HepG2 (cell line): ENCODE measurements at regions not wholly inside any gene's neighbourhood (a gene's known extent, or its start where the extent isn't known, plus 50 kb on each side); places are given as distances from the start of the nearest gene placed in this dataset.

Experiments used
- ATAC-seq: fragments of 200-7000 bp; cut with Tn5 transposase; 3 replicates; pipeline ENCODE4 v1.9.1; 2020; ENCODE audit warnings: mild to moderate bottlenecking, moderate library complexity
- BruUV-seq: library from RNA; stranded (reverse); fragments of 400-500 nt; replicated peaks from 2 replicates; lab custom pipeline; 2021; lab: Mats Ljungman, UMichigan
- CTCF ChIA-PET: fragments of 300-600 bp; formaldehyde crosslinking; extraction: SDS; loops from one replicate; lab custom pipeline; 2021; ENCODE audit warnings: low total read pairs, inconsistent platforms, low intra/inter-chr PET ratio; lab: Yijun Ruan, JAX
- POLR2A ChIA-PET: fragments of 350-600 bp; sonication (Branson Sonifier 250); formaldehyde crosslinking; loops from one replicate; lab custom pipeline; 2020; ENCODE audit warnings: antibody characterized with exemption, inconsistent platforms; lab: Yijun Ruan, JAX
- DNase-seq: peaks from one replicate; pipeline ENCODE4 v3.0.0-alpha.2; 2015; ENCODE audit warnings: low spot score
- FAIRE-seq: peaks from 3 replicates; lab custom pipeline; 2011; peaks lifted over from hg19 to GRCh38; lab: Jason Lieb, UNC
- H2AFZ ChIP-seq: one replicate; pipeline ENCODE4 v1.6.1; 2011; ENCODE audit warnings: low read length, inconsistent platforms
- H3K27ac ChIP-seq: fragments of 300-600 bp; 3 replicates; pipeline ENCODE4 v1.8.0; 2011; ENCODE audit warnings: mixed run types, mild to moderate bottlenecking, mixed read lengths, low read length, inconsistent platforms; ENCODE audit not compliant: insufficient read depth; ENCODE audit errors: extremely low read length
- H3K27me3 ChIP-seq, 2 experiments: fragments of 200-600 bp in 1 of 2; 2 replicates in 1 of 2; 3 replicates in 1 of 2; pipeline versions ENCODE4 v1.6.0 to v1.8.0; 2011; ENCODE audit warnings: low read length in 2 of 2, mild to moderate bottlenecking in 2 of 2, moderate library complexity in 2 of 2, inconsistent platforms in 1 of 2; ENCODE audit not compliant: insufficient read depth in 2 of 2, control insufficient read depth in 1 of 2
- H3K36me3 ChIP-seq, 2 experiments: fragments of 200-600 bp in 1 of 2; replicated peaks in 1 of 2; 2 replicates in 1 of 2; 3 replicates in 1 of 2; pipeline versions ENCODE4 v1.5.1 to v1.8.0; 2011; ENCODE audit warnings: low read length in 2 of 2, inconsistent platforms in 1 of 2; ENCODE audit not compliant: insufficient read depth in 2 of 2, control insufficient read depth in 1 of 2
- H3K4me1 ChIP-seq: 2 replicates; pipeline ENCODE4 v1.5.1; 2012; ENCODE audit warnings: low read length, inconsistent platforms; ENCODE audit not compliant: insufficient read depth
- H3K4me2 ChIP-seq: 2 replicates; pipeline ENCODE4 v1.6.0; 2011; ENCODE audit warnings: low read depth, low read length, inconsistent platforms
- H3K4me3 ChIP-seq, 3 experiments: fragments of 200-600 bp in 1 of 3; sonication (generic), shearing (Covaris generic) in 1 of 3; replicated peaks in 1 of 3; 2 replicates each; pipeline ENCODE4 v1.5.1; 2011 to 2016; ENCODE audit warnings: low read length in 3 of 3, inconsistent platforms in 2 of 3, low read depth in 2 of 3, mild to moderate bottlenecking in 2 of 3, control low read depth in 1 of 3, mixed read lengths in 1 of 3; ENCODE audit not compliant: insufficient read depth in 1 of 3
- H3K79me2 ChIP-seq: one replicate; pipeline ENCODE4 v1.6.1; 2011; ENCODE audit warnings: low read length, inconsistent platforms; ENCODE audit not compliant: insufficient read depth
- H3K9ac ChIP-seq: 2 replicates; pipeline ENCODE4 v1.6.0; 2011; ENCODE audit warnings: mild to moderate bottlenecking, low read depth, low read length, inconsistent platforms; ENCODE audit not compliant: insufficient read depth
- H3K9me3 ChIP-seq: 2 replicates; pipeline ENCODE4 v1.5.1; 2012; ENCODE audit warnings: mild to moderate bottlenecking, low read length
- H4K20me1 ChIP-seq: 2 replicates; pipeline ENCODE4 v1.6.0; 2011; ENCODE audit warnings: inconsistent platforms, mild to moderate bottlenecking, low read length, moderate library complexity; ENCODE audit not compliant: insufficient read depth
- FOXO1 ChIP-seq: sonication (generic); formaldehyde crosslinking; IDR thresholded peaks from 2 replicates; pipeline ENCODE4 v1.4.0; 2020; ENCODE audit warnings: missing genetic modification reagents
- GRHL1 ChIP-seq: sonication (generic); formaldehyde crosslinking; conservative IDR thresholded peaks from 2 replicates; pipeline ENCODE4 v1.8.0; 2022; ENCODE audit warnings: missing genetic modification reagents
- HMGXB4 ChIP-seq, 2 experiments: sonication (generic) in 1 of 2; formaldehyde crosslinking in 1 of 2; IDR thresholded peaks; 2 replicates each; pipeline versions ENCODE4 v1.4.0 to v1.6.1; 2018 to 2020; ENCODE audit warnings: missing genetic modification reagents in 2 of 2, borderline replicate concordance in 1 of 2, low read depth in 1 of 2, mild to moderate bottlenecking in 1 of 2, missing biosample characterization in 1 of 2
- MED1 ChIP-seq: sonication (generic); formaldehyde crosslinking; IDR thresholded peaks from 2 replicates; pipeline ENCODE4 v1.4.0; 2020; ENCODE audit warnings: missing genetic modification reagents
- SETDB1 ChIP-seq: sonication (generic); formaldehyde crosslinking; IDR thresholded peaks from 2 replicates; pipeline ENCODE4 v1.5.1; 2020; ENCODE audit warnings: missing genetic modification reagents, mild to moderate bottlenecking, borderline replicate concordance
- ZMYM4 ChIP-seq: sonication (generic); formaldehyde crosslinking; IDR thresholded peaks from 2 replicates; pipeline ENCODE4 v1.8.1; 2023; ENCODE audit warnings: mild to moderate bottlenecking, missing genetic modification reagents
- ZNF124 ChIP-seq: sonication (generic); formaldehyde crosslinking; IDR thresholded peaks from 2 replicates; pipeline ENCODE4 v1.4.0; 2020; ENCODE audit warnings: missing genetic modification reagents
- ZNF530 ChIP-seq: sonication (generic); formaldehyde crosslinking; IDR thresholded peaks from 2 replicates; pipeline ENCODE4 v1.5.0; 2020; ENCODE audit warnings: low read depth, mild to moderate bottlenecking, missing genetic modification reagents
- ZNF598 ChIP-seq: sonication (generic); formaldehyde crosslinking; IDR thresholded peaks from 2 replicates; pipeline ENCODE4 v1.5.1; 2020; ENCODE audit warnings: mild to moderate bottlenecking, missing genetic modification reagents, borderline replicate concordance
- WGBS: methylation state at CpG from one replicate; pipeline ENCODE4 v1.1.6; 2017; ENCODE audit warnings: low lambda C conversion rate; 5-methylcytosine and 5-hydroxymethylcytosine counted together
- in situ Hi-C: cut with HindIII; loops from 2 replicates; pipeline ENCODE4 v1.10.0; 2017; ENCODE audit warnings: low pct_unique_long_range_greater_than_20kb; ENCODE audit not compliant: extremely low pct_ligation_motif_present
- intact Hi-C: fragments of 100-400 bp; cut with micrococcal nuclease; formaldehyde crosslinking; loops from one replicate; pipeline ENCODE4 v1.10.0; 2022; ENCODE audit not compliant: unreplicated experiment
- TF ChIP-seq, protein P1 (sequence below): sonication (generic); formaldehyde crosslinking; IDR thresholded peaks from 2 replicates; pipeline ENCODE4 v1.8.0; 2023; ENCODE audit warnings: mild to moderate bottlenecking, missing genetic modification reagents

GRCh38 chr15:53158995-53159394 is 368.9 kb upstream of the ONECUT1 start:
- H4K20me1 ChIP-seq = no peaks in the 10 kb centered on the region
- BruUV-seq = no TSS peak
- no peak for ATAC-seq
- POLR2A ChIA-PET = no interaction called here
- no peak overlapping the region for H3K27ac ChIP-seq
- WGBS = 66% methylated on average over 3 of the region's 3 CpGs
- no peak overlapping the region for H3K4me3 ChIP-seq
- H3K4me2 ChIP-seq = no peak overlapping the region
- CTCF ChIA-PET = no interaction called here
- no peaks in the 10 kb centered on the region; a peak in 1 of 5 replicates for H3K27me3 ChIP-seq
- no peaks in the 10 kb centered on the region for H3K9me3 ChIP-seq
- TF ChIP-seq FOXO1 (CRISPR knock-in tag) = no peak
- no peak for TF ChIP-seq HMGXB4 (CRISPR knock-in tag; IDR thresholded peaks at IDR 0.05; ENCODE audit: borderline replicate concordance in 1 of 2, low read depth in 1 of 2)
- no peak for TF ChIP-seq ZNF598 (CRISPR knock-in tag)
- no peak for TF ChIP-seq ZNF124 (CRISPR knock-in tag)
- no peak for TF ChIP-seq MED1
- TF ChIP-seq GRHL1 (CRISPR knock-in tag) = no peak
- TF ChIP-seq SETDB1 (CRISPR knock-in tag) = no peak
- TF ChIP-seq ZMYM4 (CRISPR knock-in tag) = no peak
- no peak for TF ChIP-seq ZNF530 (CRISPR knock-in tag)
- TF ChIP-seq, protein P1, sequence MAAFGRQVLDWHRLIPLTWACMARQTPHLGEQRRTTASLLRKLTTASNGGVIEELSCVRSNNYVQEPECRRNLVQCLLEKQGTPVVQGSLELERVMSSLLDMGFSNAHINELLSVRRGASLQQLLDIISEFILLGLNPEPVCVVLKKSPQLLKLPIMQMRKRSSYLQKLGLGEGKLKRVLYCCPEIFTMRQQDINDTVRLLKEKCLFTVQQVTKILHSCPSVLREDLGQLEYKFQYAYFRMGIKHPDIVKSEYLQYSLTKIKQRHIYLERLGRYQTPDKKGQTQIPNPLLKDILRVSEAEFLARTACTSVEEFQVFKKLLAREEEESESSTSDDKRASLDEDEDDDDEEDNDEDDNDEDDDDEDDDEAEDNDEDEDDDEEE = no peak
- no peaks in the 10 kb centered on the region for H3K79me2 ChIP-seq
- FAIRE-seq = no peak
- intact Hi-C loops (no loop called here), in situ Hi-C loops (no loop called here)
- no peak for DNase-seq
- H3K9ac ChIP-seq = no peak overlapping the region
- no peaks in the 10 kb centered on the region for H3K36me3 ChIP-seq
- no peak overlapping the region for H2AFZ ChIP-seq
- H3K4me1 ChIP-seq = peaks cover 11% of the 10 kb centered on the region
